HepG2 (cell line): ENCODE measurements at regions not wholly inside any gene's neighbourhood (a gene's known extent, or its start where the extent isn't known, plus 50 kb on each side); places are given as distances from the start of the nearest gene placed in this dataset.

ENCODE experiments used
- ATAC-seq: fragments of 200-7000 bp; cut with Tn5 transposase; 3 replicates; pipeline ENCODE4 v1.9.1; 2020; ENCODE audit warnings: mild to moderate bottlenecking, moderate library complexity
- BruUV-seq: library from RNA; stranded (reverse); fragments of 400-500 nt; replicated peaks from 2 replicates; lab custom pipeline; 2021; lab: Mats Ljungman, UMichigan
- CTCF ChIA-PET: fragments of 300-600 bp; formaldehyde crosslinking; extraction: SDS; loops from one replicate; lab custom pipeline; 2021; ENCODE audit warnings: low total read pairs, inconsistent platforms, low intra/inter-chr PET ratio; lab: Yijun Ruan, JAX
- POLR2A ChIA-PET: fragments of 350-600 bp; sonication (Branson Sonifier 250); formaldehyde crosslinking; loops from one replicate; lab custom pipeline; 2020; ENCODE audit warnings: antibody characterized with exemption, inconsistent platforms; lab: Yijun Ruan, JAX
- DNase-seq: peaks from one replicate; pipeline ENCODE4 v3.0.0-alpha.2; 2015; ENCODE audit warnings: low spot score
- FAIRE-seq: peaks from 3 replicates; lab custom pipeline; 2011; peaks lifted over from hg19 to GRCh38; lab: Jason Lieb, UNC
- H2AFZ ChIP-seq: one replicate; pipeline ENCODE4 v1.6.1; 2011; ENCODE audit warnings: low read length, inconsistent platforms
- H3K27ac ChIP-seq: fragments of 300-600 bp; 3 replicates; pipeline ENCODE4 v1.8.0; 2011; ENCODE audit warnings: mixed run types, mild to moderate bottlenecking, mixed read lengths, low read length, inconsistent platforms; ENCODE audit not compliant: insufficient read depth; ENCODE audit errors: extremely low read length
- H3K27me3 ChIP-seq, 2 experiments: fragments of 200-600 bp in 1 of 2; 2 replicates in 1 of 2; 3 replicates in 1 of 2; pipeline versions ENCODE4 v1.6.0 to v1.8.0; 2011; ENCODE audit warnings: low read length in 2 of 2, mild to moderate bottlenecking in 2 of 2, moderate library complexity in 2 of 2, inconsistent platforms in 1 of 2; ENCODE audit not compliant: insufficient read depth in 2 of 2, control insufficient read depth in 1 of 2
- H3K36me3 ChIP-seq, 2 experiments: fragments of 200-600 bp in 1 of 2; replicated peaks in 1 of 2; 2 replicates in 1 of 2; 3 replicates in 1 of 2; pipeline versions ENCODE4 v1.5.1 to v1.8.0; 2011; ENCODE audit warnings: low read length in 2 of 2, inconsistent platforms in 1 of 2; ENCODE audit not compliant: insufficient read depth in 2 of 2, control insufficient read depth in 1 of 2
- H3K4me1 ChIP-seq: 2 replicates; pipeline ENCODE4 v1.5.1; 2012; ENCODE audit warnings: low read length, inconsistent platforms; ENCODE audit not compliant: insufficient read depth
- H3K4me2 ChIP-seq: 2 replicates; pipeline ENCODE4 v1.6.0; 2011; ENCODE audit warnings: low read depth, low read length, inconsistent platforms
- H3K4me3 ChIP-seq, 3 experiments: fragments of 200-600 bp in 1 of 3; sonication (generic), shearing (Covaris generic) in 1 of 3; replicated peaks in 1 of 3; 2 replicates each; pipeline ENCODE4 v1.5.1; 2011 to 2016; ENCODE audit warnings: low read length in 3 of 3, inconsistent platforms in 2 of 3, low read depth in 2 of 3, mild to moderate bottlenecking in 2 of 3, control low read depth in 1 of 3, mixed read lengths in 1 of 3; ENCODE audit not compliant: insufficient read depth in 1 of 3
- H3K79me2 ChIP-seq: one replicate; pipeline ENCODE4 v1.6.1; 2011; ENCODE audit warnings: low read length, inconsistent platforms; ENCODE audit not compliant: insufficient read depth
- H3K9ac ChIP-seq: 2 replicates; pipeline ENCODE4 v1.6.0; 2011; ENCODE audit warnings: mild to moderate bottlenecking, low read depth, low read length, inconsistent platforms; ENCODE audit not compliant: insufficient read depth
- H3K9me3 ChIP-seq: 2 replicates; pipeline ENCODE4 v1.5.1; 2012; ENCODE audit warnings: mild to moderate bottlenecking, low read length
- H4K20me1 ChIP-seq: 2 replicates; pipeline ENCODE4 v1.6.0; 2011; ENCODE audit warnings: inconsistent platforms, mild to moderate bottlenecking, low read length, moderate library complexity; ENCODE audit not compliant: insufficient read depth
- GATAD2A ChIP-seq: IDR thresholded peaks from 2 replicates; pipeline ENCODE4 v1.6.1; 2016
- HNF1B ChIP-seq: sonication (generic); formaldehyde crosslinking; IDR thresholded peaks from 2 replicates; pipeline ENCODE4 v1.5.1; 2020; ENCODE audit warnings: mild to moderate bottlenecking, moderate library complexity, missing genetic modification reagents
- KLF11 ChIP-seq: IDR thresholded peaks from 2 replicates; pipeline ENCODE4 v1.6.1; 2016; ENCODE audit warnings: missing compliant biosample characterization
- MTA1 ChIP-seq: sonication (generic); formaldehyde crosslinking; IDR thresholded peaks from 2 replicates; pipeline ENCODE4 v1.4.0; 2020; ENCODE audit warnings: missing genetic modification reagents, mild to moderate bottlenecking, borderline replicate concordance
- SOX13 ChIP-seq, 3 experiments: fragments of 450-650 bp in 1 of 3; sonication (generic) in 1 of 3; formaldehyde crosslinking in 1 of 3; IDR thresholded peaks in 2 of 3; conservative IDR thresholded peaks in 1 of 3; 2 replicates each; pipeline versions ENCODE4 v1.5.0 to v1.6.1; 2016 to 2020; ENCODE audit warnings: antibody characterized with exemption in 1 of 3, mild to moderate bottlenecking in 1 of 3, missing compliant biosample characterization in 1 of 3, missing genetic modification reagents in 1 of 3, moderate library complexity in 1 of 3
- TCF7 ChIP-seq: sonication (generic); IDR thresholded peaks from 2 replicates; pipeline ENCODE4 v1.6.1; 2016; ENCODE audit warnings: antibody characterized with exemption, low read depth
- ZNF430 ChIP-seq: sonication (generic); formaldehyde crosslinking; IDR thresholded peaks from 2 replicates; pipeline ENCODE4 v1.9.0; 2021; ENCODE audit warnings: mild to moderate bottlenecking, missing genetic modification reagents
- ZNF670 ChIP-seq: sonication (generic); formaldehyde crosslinking; IDR thresholded peaks from 2 replicates; pipeline ENCODE4 v1.8.0; 2022; ENCODE audit warnings: mild to moderate bottlenecking, missing genetic modification reagents, borderline replicate concordance
- ZNF776 ChIP-seq: sonication (generic); formaldehyde crosslinking; IDR thresholded peaks from 2 replicates; pipeline ENCODE4 v1.4.0; 2020; ENCODE audit warnings: mild to moderate bottlenecking, missing genetic modification reagents
- WGBS: methylation state at CpG from one replicate; pipeline ENCODE4 v1.1.6; 2017; ENCODE audit warnings: low lambda C conversion rate; 5-methylcytosine and 5-hydroxymethylcytosine counted together
- in situ Hi-C: cut with HindIII; loops from 2 replicates; pipeline ENCODE4 v1.10.0; 2017; ENCODE audit warnings: low pct_unique_long_range_greater_than_20kb; ENCODE audit not compliant: extremely low pct_ligation_motif_present
- intact Hi-C: fragments of 100-400 bp; cut with micrococcal nuclease; formaldehyde crosslinking; loops from one replicate; pipeline ENCODE4 v1.10.0; 2022; ENCODE audit not compliant: unreplicated experiment

GRCh38 chr9:89807682-89808075 lies 202.9 kb downstream of the GADD45G start:
- DNase-seq (no peak), FAIRE-seq (no peak), ATAC-seq (no peak)
- H3K9me3 ChIP-seq, result no peaks in the 10 kb centered on the region
- intact Hi-C loops, result no loop called here
- 22% methylated on average over 2 of the region's 2 CpGs for WGBS
- no TSS peak for BruUV-seq
- ChIA-PET CTCF (no interaction called here), POLR2A (no interaction called here)
- H3K79me2 ChIP-seq, result no peaks in the 10 kb centered on the region
- TF ChIP-seq KLF11 (CRISPR knock-in tag), result no peak
- TF ChIP-seq ZNF670 (CRISPR knock-in tag), result no peak
- TF ChIP-seq ZNF776 (CRISPR knock-in tag), result no peak
- no peak for TF ChIP-seq TCF7
- TF ChIP-seq ZNF430 (CRISPR knock-in tag), result no peak
- no peak for TF ChIP-seq MTA1 (CRISPR knock-in tag)
- no peak for TF ChIP-seq SOX13 (IDR thresholded peaks at IDR 0.05)
- TF ChIP-seq SOX13 (CRISPR knock-in tag; conservative IDR thresholded peaks at IDR 0.05 in 1 of 2, IDR thresholded peaks at IDR 0.05 in 1 of 2), result no peak
- TF ChIP-seq HNF1B, result no peak
- TF ChIP-seq GATAD2A, result no peak
- H3K4me1 ChIP-seq, result no peaks in the 10 kb centered on the region
- H4K20me1 ChIP-seq, result 0 out of 2 replicates have a peak, but pooled peaks cover 3% of the 10 kb centered on the region
- no peak overlapping the region for H3K4me3 ChIP-seq
- no peaks in the 10 kb centered on the region for H3K36me3 ChIP-seq
- H2AFZ ChIP-seq, result no peak overlapping the region
- no peaks in the 10 kb centered on the region for H3K27me3 ChIP-seq
- in situ Hi-C loops, result no loop called here
- H3K9ac ChIP-seq, result no peak overlapping the region
- no peak overlapping the region for H3K27ac ChIP-seq
- no peak overlapping the region for H3K4me2 ChIP-seq
